HG03060 (cell line): ENCODE measurements at regions not wholly inside any gene's neighbourhood (a gene's known extent, or its start where the extent isn't known, plus 50 kb on each side); places are given as distances from the start of the nearest gene placed in this dataset.

ENCODE experiments used
- ATAC-seq: cut with Tn5 transposase; IDR thresholded peaks from one replicate; pipeline ENCODE4 v1.9.1; 2021; ENCODE audit warnings: low read depth, moderate number of reproducible peaks; ENCODE audit not compliant: unreplicated experiment

DNA sequence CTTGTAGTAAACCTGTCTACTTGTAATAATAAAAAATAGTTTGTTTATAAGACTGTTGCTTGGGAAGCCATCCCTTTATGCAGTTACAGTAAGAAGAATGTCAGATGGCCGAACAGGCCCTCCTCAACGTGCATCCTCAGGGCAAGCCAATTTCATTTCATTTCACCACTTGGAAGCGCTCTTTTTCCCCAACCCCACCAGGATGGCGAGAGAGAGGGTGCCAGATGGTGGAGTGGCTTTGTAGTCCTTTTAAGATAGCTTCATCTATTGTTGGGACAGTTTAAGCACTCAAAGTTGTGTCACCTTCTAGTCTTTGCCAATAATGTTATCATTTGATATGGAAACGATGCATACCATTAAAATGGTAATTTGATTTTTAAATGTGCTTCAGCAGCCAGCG lies 356.3 kb upstream of the CAMK1G start:
- no peak for ATAC-seq

DNA sequence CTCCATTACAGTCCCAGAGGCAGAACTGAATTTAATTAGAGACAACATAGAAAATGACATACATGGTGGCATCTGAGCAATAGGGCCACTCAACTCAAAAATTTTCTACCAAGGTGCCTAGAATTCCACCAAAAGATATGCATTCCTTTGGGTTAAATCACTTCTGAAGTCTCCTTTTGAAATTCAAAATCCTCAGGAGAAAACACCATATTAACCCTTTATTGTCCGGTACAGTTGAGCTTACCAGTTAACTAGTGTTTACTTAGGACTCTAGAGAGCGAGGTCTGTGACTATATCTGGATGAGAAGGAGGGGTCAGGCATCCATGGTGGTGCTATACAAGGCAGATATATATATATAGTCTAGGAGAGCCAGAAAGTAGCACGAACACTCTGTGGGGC lies 355.6 kb upstream of the CAMK1G start:
- ATAC-seq, result no peak

- no peak for ATAC-seq
These were observed 353.9 kb upstream of the CAMK1G start for GRCh38 chr1:209229494-209230061.

GRCh38 chr1:209230314-209230713 lies 353.2 kb upstream of the CAMK1G start:
- no peak for ATAC-seq

GRCh38 chr1:209231476-209232156 lies 351.9 kb upstream of the CAMK1G start:
- ATAC-seq, result no peak

DNA sequence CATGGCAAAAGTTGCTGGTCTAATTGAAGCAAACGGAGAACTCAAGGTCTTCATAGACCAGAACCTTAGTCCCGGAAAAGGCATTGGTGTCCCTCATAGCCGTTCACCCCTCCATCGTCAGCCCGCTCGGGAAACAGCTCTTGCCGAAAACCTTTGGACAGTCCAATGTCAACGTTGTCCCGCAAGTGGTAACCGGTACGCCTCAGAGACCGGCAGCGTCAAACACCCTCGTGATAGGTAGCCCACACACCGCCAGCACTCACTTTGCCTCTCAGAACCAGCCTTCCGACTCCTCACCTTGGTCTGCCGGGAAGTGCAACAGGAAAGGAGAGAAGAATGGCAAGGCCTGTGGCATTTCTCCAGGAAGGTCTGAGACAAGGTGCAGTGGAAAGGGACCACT lies 351.3 kb upstream of the CAMK1G start:
- ATAC-seq, result no peak

DNA sequence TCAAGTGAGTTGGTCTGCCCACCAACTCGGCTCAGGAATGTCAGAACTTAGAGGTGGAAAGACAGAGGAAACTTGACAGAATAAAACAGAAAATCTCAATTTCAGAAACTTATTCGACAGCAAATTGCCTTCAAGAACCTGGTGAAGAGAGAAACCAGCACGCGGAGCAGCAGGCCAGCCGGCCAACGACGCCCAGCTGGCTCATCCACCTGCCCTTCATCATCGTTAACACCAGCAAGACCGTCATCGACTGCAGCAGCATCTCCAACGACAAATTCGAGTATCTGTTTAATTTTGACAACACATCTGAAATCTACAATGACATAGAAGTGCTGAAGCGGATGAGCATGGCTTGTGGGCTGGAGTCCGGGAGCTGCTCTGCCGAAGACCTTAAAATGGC lies 350.8 kb upstream of the CAMK1G start:
- no peak for ATAC-seq

GRCh38 chr1:209235166-209235565 lies 348.3 kb upstream of the CAMK1G start:
- no peak for ATAC-seq

GRCh38 chr1:209238356-209238755 lies 345.2 kb upstream of the CAMK1G start:
- no peak for ATAC-seq

DNA sequence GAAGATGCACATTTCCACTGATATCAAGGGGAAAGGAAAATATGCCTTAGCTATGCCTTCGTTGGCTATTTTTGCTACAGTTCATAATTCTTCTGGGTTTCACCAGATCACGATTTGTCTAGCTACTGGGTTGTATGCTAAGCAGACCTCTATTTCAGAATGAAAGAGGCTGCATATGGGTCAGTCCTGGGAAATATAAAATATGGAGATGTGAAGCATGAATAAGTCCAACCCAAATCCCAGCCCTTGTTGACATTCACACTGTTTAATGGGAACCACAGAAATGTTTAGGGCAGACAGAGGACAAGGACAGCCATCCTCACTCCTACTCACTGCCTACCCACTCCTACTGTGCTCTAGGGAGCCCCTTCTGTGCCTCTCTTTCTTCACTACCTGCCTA lies 343.2 kb upstream of the CAMK1G start:
- no peak for ATAC-seq

DNA sequence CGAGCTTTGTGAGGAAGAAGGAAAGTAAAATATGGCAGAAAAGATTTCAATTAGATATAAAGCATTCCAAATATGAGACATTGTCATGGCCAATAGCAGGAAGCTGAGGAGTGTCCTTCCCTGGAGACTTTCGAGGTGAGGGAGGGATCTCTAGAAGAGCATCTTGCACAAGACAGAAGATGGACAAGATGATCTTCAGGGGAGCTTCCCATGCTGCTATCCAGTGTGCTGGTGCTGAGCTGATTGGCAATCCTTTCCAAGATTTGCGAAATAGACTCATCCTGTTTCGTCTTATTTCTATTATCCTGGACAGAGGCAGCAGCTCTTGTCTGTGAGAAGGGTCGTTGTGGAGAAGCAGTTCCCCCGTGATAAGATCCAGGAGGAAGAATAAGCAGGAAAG lies 342.0 kb upstream of the CAMK1G start:
- no peak for ATAC-seq

DNA sequence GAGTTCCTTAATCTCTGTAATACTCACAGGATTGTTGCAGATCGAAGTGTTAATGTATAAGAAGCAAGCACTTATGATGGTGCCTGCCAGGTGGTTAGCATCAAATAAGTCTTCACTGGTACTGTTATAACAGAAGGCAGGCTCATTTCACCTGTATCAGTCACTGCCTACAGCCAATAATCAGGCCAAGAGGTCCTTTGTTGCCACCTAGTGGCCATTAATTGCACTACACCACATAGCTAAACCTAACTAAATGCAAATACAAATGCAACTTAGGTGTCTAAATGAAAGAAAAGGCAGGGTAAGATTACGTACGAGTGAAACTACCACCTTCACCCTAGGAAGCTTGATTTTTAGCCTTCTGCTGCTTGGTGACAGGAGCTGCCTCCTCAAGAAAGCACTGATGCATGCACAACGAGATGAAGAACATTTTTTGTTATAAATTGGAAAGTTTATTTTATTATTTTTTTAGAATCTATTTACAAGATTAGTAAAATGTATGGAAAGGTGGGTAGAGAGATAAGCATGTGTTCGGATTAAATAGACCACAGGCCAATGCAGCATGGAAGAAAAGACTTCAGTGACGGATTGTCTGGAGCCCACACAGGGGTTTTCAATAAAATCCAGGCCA lies 334.8 kb upstream of the CAMK1G start:
- peak; percentile 74 for ATAC-seq

- ATAC-seq, result no peak
These were observed 334.2 kb upstream of the CAMK1G start for GRCh38 chr1:209249280-209249670.

GRCh38 chr1:209249785-209250440 lies 333.6 kb upstream of the CAMK1G start:
- ATAC-seq, result no peak

DNA sequence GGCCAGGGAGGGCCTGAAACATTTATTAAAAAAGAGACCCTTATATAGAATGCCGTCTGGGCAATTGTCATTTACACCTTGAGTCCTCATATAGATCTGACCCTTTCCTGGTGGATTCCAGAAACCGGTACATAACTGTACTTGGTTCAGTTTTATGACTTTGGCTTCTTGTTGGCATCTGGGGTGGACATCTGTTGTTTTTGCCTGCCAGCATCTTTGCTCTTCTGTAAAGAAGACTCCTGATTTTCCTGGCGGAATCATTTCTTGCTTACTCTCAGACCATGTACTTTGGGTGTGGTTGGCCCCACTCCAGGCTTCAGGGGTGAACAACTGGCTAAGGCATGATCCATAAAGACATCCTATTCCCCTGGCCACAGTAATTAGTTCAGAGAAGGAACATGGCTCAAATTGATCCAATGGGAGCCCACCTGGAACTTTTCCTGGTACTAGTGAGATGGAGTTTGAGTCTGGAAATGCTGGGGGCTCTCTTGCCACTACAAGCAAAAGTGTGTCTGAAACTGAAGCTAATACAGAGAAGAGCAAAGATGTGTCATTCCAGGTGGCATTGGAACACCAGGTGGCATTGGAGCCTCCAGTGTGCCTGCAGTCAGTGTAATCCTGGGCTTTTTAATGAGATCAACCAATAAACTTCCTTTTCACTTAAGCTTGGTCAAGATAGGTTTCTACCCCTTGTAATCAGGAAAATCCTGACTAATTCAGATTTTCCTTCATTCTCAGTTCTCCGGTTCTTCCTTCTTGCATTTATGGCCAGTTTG lies 332.5 kb upstream of the CAMK1G start:
- ATAC-seq, result no peak

GRCh38 chr1:209256766-209257350 lies 326.7 kb upstream of the CAMK1G start:
- ATAC-seq, result no peak

DNA sequence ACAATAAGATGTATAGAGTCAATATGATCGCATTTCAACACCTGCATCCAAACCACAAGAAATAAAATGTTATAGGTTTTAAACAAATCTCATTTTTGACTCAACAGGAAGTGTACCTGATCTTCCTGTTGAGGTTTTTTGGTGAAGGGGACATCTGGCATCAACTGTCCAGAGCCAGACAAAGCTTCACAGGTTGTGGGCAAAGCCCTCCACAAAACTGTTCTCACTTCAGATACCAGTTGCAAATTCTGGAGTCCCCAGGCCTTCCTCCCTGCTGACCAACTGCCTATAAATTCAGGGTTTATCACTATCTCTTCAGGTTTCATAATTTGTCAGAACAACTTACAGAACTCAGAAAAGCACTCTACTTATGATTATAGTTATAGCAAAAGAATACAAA lies 326.1 kb upstream of the CAMK1G start:
- ATAC-seq, result no peak

DNA sequence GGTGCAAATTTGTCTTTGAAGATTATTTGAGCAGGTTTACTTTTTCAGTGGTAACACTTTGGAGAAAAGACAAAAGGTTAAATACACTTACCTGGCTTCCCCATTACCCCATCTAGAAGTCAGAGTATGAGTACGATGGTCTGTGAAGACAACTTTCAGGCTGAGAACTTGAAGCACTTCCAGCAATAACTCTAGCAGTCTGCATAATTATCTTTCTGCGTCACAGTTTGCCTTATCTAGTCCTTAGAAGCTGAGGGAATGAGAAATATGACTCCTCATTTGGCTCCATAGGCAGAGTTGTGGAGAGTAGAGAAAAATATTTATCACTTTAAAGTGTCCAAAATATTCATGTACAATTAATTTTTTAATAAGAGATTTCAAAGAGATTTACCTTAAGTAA lies 323.4 kb upstream of the CAMK1G start:
- no peak for ATAC-seq

DNA sequence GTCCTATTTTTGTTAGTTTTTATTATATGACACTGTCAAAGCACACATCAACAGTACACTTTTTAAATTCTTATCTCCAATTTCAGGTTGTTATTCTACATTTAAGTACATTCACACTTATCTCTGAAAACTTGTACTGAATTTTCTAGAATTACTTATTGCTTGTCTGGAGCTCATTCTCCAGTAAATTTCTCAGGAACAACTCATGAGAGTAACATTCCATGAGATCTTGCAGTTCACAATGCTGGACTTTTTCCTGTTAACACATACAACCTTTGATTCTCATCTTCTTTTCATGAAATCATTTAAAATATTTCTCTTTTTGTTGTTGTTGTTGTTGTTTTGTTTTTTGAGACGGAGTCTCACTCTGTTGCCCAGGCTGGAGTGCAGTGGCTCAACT lies 320.9 kb upstream of the CAMK1G start:
- no peak for ATAC-seq

- ATAC-seq, result no peak
These were observed 318.2 kb upstream of the CAMK1G start for GRCh38 chr1:209265301-209265700.
